Endodermal cell (in vitro differentiated cells): ENCODE measurements at regions not wholly inside any gene's neighbourhood (a gene's known extent, or its start where the extent isn't known, plus 50 kb on each side); places are given as distances from the start of the nearest gene placed in this dataset.

Source experiments
- DNase-seq: peaks from one replicate; pipeline ENCODE4 v3.0.0-alpha.2; 2017
- H3K27ac ChIP-seq: 2 replicates; pipeline ENCODE4 v1.5.1; 2013; ENCODE audit warnings: mild to moderate bottlenecking, low read depth, low read length, moderate library complexity
- H3K27me3 ChIP-seq: 2 replicates; pipeline ENCODE4 v1.6.1; 2013; ENCODE audit warnings: mild to moderate bottlenecking, low read length, moderate library complexity; ENCODE audit not compliant: insufficient read depth, control insufficient read depth, poor library complexity, severe bottlenecking
- H3K36me3 ChIP-seq: 2 replicates; pipeline ENCODE4 v1.7.0; 2013; ENCODE audit warnings: mild to moderate bottlenecking, low read length, moderate library complexity; ENCODE audit not compliant: control insufficient read depth, insufficient read depth
- H3K4me1 ChIP-seq: one replicate; pipeline ENCODE4 v1.7.0; 2013; ENCODE audit warnings: low read length; ENCODE audit not compliant: control insufficient read depth, insufficient read depth
- H3K4me3 ChIP-seq: 2 replicates; pipeline ENCODE4 v1.5.1; 2013; ENCODE audit warnings: mild to moderate bottlenecking, low read length, moderate library complexity
- H3K9ac ChIP-seq: 2 replicates; pipeline ENCODE4 v1.6.1; 2013; ENCODE audit warnings: mild to moderate bottlenecking, low read length, moderate library complexity; ENCODE audit not compliant: poor library complexity, severe bottlenecking; ENCODE audit errors: extremely low read depth
- H3K9me3 ChIP-seq: 2 replicates; pipeline ENCODE4 v1.6.1; 2013; ENCODE audit warnings: mild to moderate bottlenecking, low read length, moderate library complexity; ENCODE audit not compliant: control insufficient read depth
- H3K27ac Mint-ChIP-seq: 2 replicates; pipeline ENCODE4 v1.8.0; 2020; ENCODE audit warnings: mixed read lengths
- H3K27me3 Mint-ChIP-seq: 2 replicates; pipeline ENCODE4 v1.8.0; 2021; ENCODE audit warnings: mild to moderate bottlenecking, mixed read lengths; ENCODE audit not compliant: insufficient read depth
- H3K36me3 Mint-ChIP-seq: 2 replicates; pipeline ENCODE4 v1.8.0; 2020; ENCODE audit warnings: low read depth, mixed read lengths
- H3K4me1 Mint-ChIP-seq: 2 replicates; pipeline ENCODE4 v1.8.0; 2020; ENCODE audit warnings: mixed read lengths
- H3K4me3 Mint-ChIP-seq: 2 replicates; pipeline ENCODE4 v1.8.0; 2020; ENCODE audit warnings: mild to moderate bottlenecking, moderate library complexity, mixed read lengths
- H3K9me3 Mint-ChIP-seq: 2 replicates; pipeline ENCODE4 v1.8.0; 2020; ENCODE audit warnings: mild to moderate bottlenecking, mixed read lengths
- WGBS, 2 experiments: methylation state at CpG; one replicate each; pipeline versions ENCODE4 v1.1.5 to v1.1.7; 2013; ENCODE audit warnings: missing lambda C conversion rate in 2 of 2, mixed read lengths in 1 of 2; ENCODE audit not compliant: insufficient coverage in 1 of 2, insufficient read length in 1 of 2; 5-methylcytosine and 5-hydroxymethylcytosine counted together
- TF ChIP-seq, protein P1 (sequence below): fragments of 200-600 bp; sonication (generic); conservative IDR thresholded peaks from 2 replicates; pipeline ENCODE4 v1.5.0; 2021; ENCODE audit warnings: antibody characterized with exemption, mild to moderate bottlenecking

DNA sequence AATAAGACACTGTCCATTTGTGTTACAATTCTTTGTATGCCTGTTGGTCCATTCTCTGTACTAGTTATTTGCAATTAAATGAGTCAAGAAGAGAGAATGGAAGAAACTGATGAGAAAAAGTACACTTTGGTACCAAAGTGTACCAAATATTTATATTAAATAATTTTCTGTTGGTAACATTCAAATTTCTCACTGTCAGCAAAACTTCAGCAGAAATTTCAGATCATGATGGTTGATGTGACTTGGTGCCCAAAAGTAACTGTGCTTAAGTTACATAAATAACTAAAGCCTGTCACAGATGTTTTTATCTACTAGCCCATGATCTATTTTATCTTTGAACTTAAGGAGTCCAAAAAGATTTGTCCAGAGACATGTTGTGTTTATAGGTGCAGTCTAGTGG, 274.4 kb upstream of the CXADR start:
- no peaks in the 10 kb centered on the region for H3K4me1 ChIP-seq
- H3K27ac ChIP-seq, result no peak overlapping the region

DNA sequence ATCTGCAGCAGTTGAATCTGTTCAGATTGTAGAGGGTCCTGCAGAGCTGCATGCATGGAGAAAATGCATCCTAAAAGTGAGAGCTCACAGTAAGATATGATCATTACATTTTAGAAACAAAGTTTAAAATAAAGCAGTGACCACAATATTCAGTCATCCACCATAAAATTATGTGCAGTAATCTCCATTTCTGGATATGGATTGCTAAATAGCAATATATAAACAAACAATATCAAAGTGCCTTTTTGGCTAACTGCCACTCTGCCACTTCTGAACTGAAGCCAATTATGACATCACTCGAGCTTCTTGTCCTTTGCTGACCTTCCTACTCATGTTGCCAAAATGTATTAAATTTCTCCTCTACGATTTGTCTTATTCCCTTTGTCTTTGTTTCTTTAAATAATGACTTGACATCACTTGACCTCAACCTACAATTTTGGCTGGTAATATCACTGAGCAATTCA, 262.0 kb upstream of the CXADR start:
- no peaks in the 10 kb centered on the region for H3K9me3 ChIP-seq
- TF ChIP-seq, protein P1, sequence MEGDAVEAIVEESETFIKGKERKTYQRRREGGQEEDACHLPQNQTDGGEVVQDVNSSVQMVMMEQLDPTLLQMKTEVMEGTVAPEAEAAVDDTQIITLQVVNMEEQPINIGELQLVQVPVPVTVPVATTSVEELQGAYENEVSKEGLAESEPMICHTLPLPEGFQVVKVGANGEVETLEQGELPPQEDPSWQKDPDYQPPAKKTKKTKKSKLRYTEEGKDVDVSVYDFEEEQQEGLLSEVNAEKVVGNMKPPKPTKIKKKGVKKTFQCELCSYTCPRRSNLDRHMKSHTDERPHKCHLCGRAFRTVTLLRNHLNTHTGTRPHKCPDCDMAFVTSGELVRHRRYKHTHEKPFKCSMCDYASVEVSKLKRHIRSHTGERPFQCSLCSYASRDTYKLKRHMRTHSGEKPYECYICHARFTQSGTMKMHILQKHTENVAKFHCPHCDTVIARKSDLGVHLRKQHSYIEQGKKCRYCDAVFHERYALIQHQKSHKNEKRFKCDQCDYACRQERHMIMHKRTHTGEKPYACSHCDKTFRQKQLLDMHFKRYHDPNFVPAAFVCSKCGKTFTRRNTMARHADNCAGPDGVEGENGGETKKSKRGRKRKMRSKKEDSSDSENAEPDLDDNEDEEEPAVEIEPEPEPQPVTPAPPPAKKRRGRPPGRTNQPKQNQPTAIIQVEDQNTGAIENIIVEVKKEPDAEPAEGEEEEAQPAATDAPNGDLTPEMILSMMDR, result no peak
- Mint-ChIP-seq H3K27me3 (no peaks in the 10 kb centered on the region), H3K4me3 (no peak overlapping the region), H3K27ac (no peak overlapping the region), H3K9me3 (peaks cover 2% of the 10 kb centered on the region), H3K4me1 (no peaks in the 10 kb centered on the region), H3K36me3 (no peaks in the 10 kb centered on the region)
- H3K36me3 ChIP-seq, result no peaks in the 10 kb centered on the region
- DNase-seq, result no peak
- no peak overlapping the region for H3K4me3 ChIP-seq
- no peaks in the 10 kb centered on the region for H3K4me1 ChIP-seq
- H3K27me3 ChIP-seq, result no peaks in the 10 kb centered on the region
- H3K9ac ChIP-seq, result no peak overlapping the region
- 77 to 81% methylated on average over 2 of the region's 2 CpGs for WGBS, 2 experiments
- no peak overlapping the region for H3K27ac ChIP-seq

More for the DNA sequence above, 274.4 kb upstream of the CXADR start:
- Mint-ChIP-seq H3K36me3 (no peaks in the 10 kb centered on the region), H3K27me3 (no peaks in the 10 kb centered on the region), H3K27ac (no peak overlapping the region), H3K4me1 (no peaks in the 10 kb centered on the region), H3K9me3 (no peaks in the 10 kb centered on the region), H3K4me3 (no peak overlapping the region)
- TF ChIP-seq, protein P1, result no peak
- no peak for DNase-seq
- H3K4me3 ChIP-seq, result no peak overlapping the region
- no peaks in the 10 kb centered on the region for H3K27me3 ChIP-seq
- no peak overlapping the region for H3K9ac ChIP-seq
- no peaks in the 10 kb centered on the region for H3K9me3 ChIP-seq
- H3K36me3 ChIP-seq, result no peaks in the 10 kb centered on the region

DNA sequence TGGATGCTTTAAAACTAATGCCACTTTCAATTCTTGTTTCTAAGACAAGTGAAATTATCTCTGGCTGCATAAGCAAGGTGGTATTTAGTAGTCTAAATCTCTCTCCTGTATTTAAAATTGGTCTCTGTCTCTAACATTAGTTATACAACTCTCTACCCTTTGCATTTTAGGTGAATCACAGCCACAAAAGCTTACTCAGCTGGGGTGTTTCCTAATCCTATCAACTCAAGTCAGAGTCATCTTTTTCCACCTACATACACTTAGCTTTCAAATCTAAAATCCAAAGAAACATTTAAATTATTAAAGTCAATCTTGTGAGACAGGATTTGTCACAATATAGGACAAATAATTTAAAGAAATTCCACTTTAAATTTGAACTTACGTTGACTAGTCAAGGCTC, 255.1 kb upstream of the CXADR start:
- H3K9me3 Mint-ChIP-seq, result no peaks in the 10 kb centered on the region
- Histone ChIP-seq H3K9ac (no peak overlapping the region), H3K36me3 (no peaks in the 10 kb centered on the region), H3K27ac (no peak overlapping the region), H3K9me3 (no peaks in the 10 kb centered on the region), H3K4me3 (no peak overlapping the region), H3K27me3 (no peaks in the 10 kb centered on the region), H3K4me1 (no peaks in the 10 kb centered on the region)
- H3K27me3 Mint-ChIP-seq, result no peaks in the 10 kb centered on the region
- WGBS, 2 experiments, result 100% methylated on average over 1 of the region's 1 CpG; no CpG with 5 or more reads in 1 of the 2 experiments
- TF ChIP-seq, protein P1, result no peak
- no peaks in the 10 kb centered on the region for H3K36me3 Mint-ChIP-seq
- no peaks in the 10 kb centered on the region for H3K4me1 Mint-ChIP-seq
- H3K4me3 Mint-ChIP-seq, result no peak overlapping the region
- H3K27ac Mint-ChIP-seq, result no peak overlapping the region
- no peak for DNase-seq
